Body of pancreas (tissue), 4 donors: ENCODE measurements at regions not wholly inside any gene's neighbourhood (a gene's known extent, or its start where the extent isn't known, plus 50 kb on each side); places are given as distances from the start of the nearest gene placed in this dataset.

ENCODE experiments used
- POLR2A ChIP-seq, 3 donors: fragments of 450-650 bp; IDR thresholded peaks; one replicate each; pipeline ENCODE4 v1.6.1; 2016; ENCODE audit warnings: antibody characterized with exemption in 3 of 3, mild to moderate bottlenecking in 2 of 3
- TF ChIP-seq, protein P1 (sequence below), 7 experiments: fragments of 450-650 bp in 4 of 7; fragments of 200-600 bp in 3 of 7; sonication (generic) in 3 of 7; IDR thresholded peaks; one replicate each; pipeline ENCODE4 v1.5.1; 2016 to 2019; ENCODE audit warnings: antibody characterized with exemption in 7 of 7

DNA sequence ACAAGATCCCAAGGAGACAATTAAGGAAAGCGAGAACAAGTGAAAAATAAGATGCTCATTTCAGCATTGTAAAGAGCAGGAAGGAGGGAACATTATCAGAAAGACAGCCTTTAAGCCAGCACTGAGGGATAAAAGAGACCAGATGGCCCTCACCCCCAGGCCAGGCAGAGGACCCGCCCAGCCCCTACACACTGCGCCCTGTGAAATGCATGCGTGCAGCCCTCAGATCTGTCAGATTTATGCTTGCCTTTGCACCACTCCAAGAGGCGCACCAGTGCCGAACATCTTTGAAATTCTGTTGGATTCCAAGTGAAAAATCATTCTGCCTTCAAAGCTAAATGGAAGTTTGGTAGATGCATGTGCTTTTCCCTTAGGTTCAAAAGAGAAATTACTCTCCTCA lies 378.0 kb downstream of the MLLT3 start:
- TF ChIP-seq, protein P1, sequence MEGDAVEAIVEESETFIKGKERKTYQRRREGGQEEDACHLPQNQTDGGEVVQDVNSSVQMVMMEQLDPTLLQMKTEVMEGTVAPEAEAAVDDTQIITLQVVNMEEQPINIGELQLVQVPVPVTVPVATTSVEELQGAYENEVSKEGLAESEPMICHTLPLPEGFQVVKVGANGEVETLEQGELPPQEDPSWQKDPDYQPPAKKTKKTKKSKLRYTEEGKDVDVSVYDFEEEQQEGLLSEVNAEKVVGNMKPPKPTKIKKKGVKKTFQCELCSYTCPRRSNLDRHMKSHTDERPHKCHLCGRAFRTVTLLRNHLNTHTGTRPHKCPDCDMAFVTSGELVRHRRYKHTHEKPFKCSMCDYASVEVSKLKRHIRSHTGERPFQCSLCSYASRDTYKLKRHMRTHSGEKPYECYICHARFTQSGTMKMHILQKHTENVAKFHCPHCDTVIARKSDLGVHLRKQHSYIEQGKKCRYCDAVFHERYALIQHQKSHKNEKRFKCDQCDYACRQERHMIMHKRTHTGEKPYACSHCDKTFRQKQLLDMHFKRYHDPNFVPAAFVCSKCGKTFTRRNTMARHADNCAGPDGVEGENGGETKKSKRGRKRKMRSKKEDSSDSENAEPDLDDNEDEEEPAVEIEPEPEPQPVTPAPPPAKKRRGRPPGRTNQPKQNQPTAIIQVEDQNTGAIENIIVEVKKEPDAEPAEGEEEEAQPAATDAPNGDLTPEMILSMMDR (IDR thresholded peaks at IDR 0.05), result no peak
- no peak for TF ChIP-seq POLR2A (IDR thresholded peaks at IDR 0.05)
